Neuronal stem cell (in vitro differentiated cells): ENCODE measurements at regions not wholly inside any gene's neighbourhood (a gene's known extent, or its start where the extent isn't known, plus 50 kb on each side); places are given as distances from the start of the nearest gene placed in this dataset.

Experiments used
- DNase-seq: peaks from one replicate; pipeline ENCODE4 v3.0.0-alpha.2; 2013; ENCODE audit warnings: low spot score
- H2AFZ ChIP-seq: one replicate; pipeline ENCODE4 v1.6.1; 2013; ENCODE audit warnings: mild to moderate bottlenecking, low read length, inconsistent platforms
- H2AK5ac ChIP-seq: 2 replicates; pipeline ENCODE4 v1.6.1; 2013; ENCODE audit warnings: low read depth, mild to moderate bottlenecking, inconsistent platforms, low read length, moderate library complexity, mixed read lengths
- H2BK120ac ChIP-seq: 2 replicates; pipeline ENCODE4 v1.6.1; 2013; ENCODE audit warnings: low read depth, mild to moderate bottlenecking, inconsistent platforms, low read length, moderate library complexity, mixed read lengths
- H2BK12ac ChIP-seq: one replicate; pipeline ENCODE4 v1.6.1; 2013; ENCODE audit warnings: low read length, inconsistent platforms
- H2BK15ac ChIP-seq: 2 replicates; pipeline ENCODE4 v1.6.1; 2013; ENCODE audit warnings: mild to moderate bottlenecking, low read length, inconsistent platforms, mixed read lengths
- H2BK5ac ChIP-seq: one replicate; pipeline ENCODE4 v1.6.1; 2013; ENCODE audit warnings: inconsistent platforms, mild to moderate bottlenecking, low read length, moderate library complexity
- H3K14ac ChIP-seq: one replicate; pipeline ENCODE4 v1.6.1; 2013; ENCODE audit warnings: low read length, inconsistent platforms
- H3K18ac ChIP-seq: 2 replicates; pipeline ENCODE4 v1.6.1; 2013; ENCODE audit warnings: low read length, inconsistent platforms
- H3K23ac ChIP-seq: 2 replicates; pipeline ENCODE4 v1.6.1; 2013; ENCODE audit warnings: low read depth, mild to moderate bottlenecking, mixed read lengths, low read length, inconsistent platforms; ENCODE audit not compliant: poor library complexity
- H3K27ac ChIP-seq: replicated peaks from 3 replicates; pipeline ENCODE4 v1.5.1; 2013; ENCODE audit warnings: low read length, inconsistent platforms
- H3K27me3 ChIP-seq, 3 experiments: 2 replicates each; pipeline ENCODE4 v1.6.1; 2013; ENCODE audit warnings: low read length in 3 of 3, mild to moderate bottlenecking in 2 of 3, inconsistent platforms in 1 of 3, low read depth in 1 of 3, mixed read lengths in 1 of 3, moderate library complexity in 1 of 3; ENCODE audit not compliant: control insufficient read depth in 3 of 3, insufficient read depth in 3 of 3
- H3K36me3 ChIP-seq, 2 donors: replicated peaks in 1 of 2; 2 replicates each; pipeline ENCODE4 v1.6.1; 2013; ENCODE audit warnings: low read length in 2 of 2; ENCODE audit not compliant: control insufficient read depth in 2 of 2, insufficient read depth in 2 of 2
- H3K4ac ChIP-seq: 2 replicates; pipeline ENCODE4 v1.6.1; 2013; ENCODE audit warnings: inconsistent platforms, mild to moderate bottlenecking, low read length, moderate library complexity
- H3K4me1 ChIP-seq, 2 donors: 1 replicate in 1 of 2; 2 replicates in 1 of 2; pipeline ENCODE4 v1.6.1; 2013; ENCODE audit warnings: low read length in 2 of 2, low read depth in 1 of 2; ENCODE audit not compliant: control insufficient read depth in 2 of 2, insufficient read depth in 1 of 2
- H3K4me2 ChIP-seq: one replicate; pipeline ENCODE4 v1.6.1; 2013; ENCODE audit warnings: mild to moderate bottlenecking, low read length, inconsistent platforms; ENCODE audit not compliant: insufficient read depth, poor library complexity, severe bottlenecking
- H3K4me3 ChIP-seq, 2 donors: 2 replicates each; pipeline ENCODE4 v1.5.1; 2013; ENCODE audit warnings: low read length in 2 of 2, mild to moderate bottlenecking in 2 of 2, inconsistent platforms in 1 of 2, moderate library complexity in 1 of 2
- H3K79me1 ChIP-seq: one replicate; pipeline ENCODE4 v1.6.1; 2013; ENCODE audit warnings: low read depth, mild to moderate bottlenecking, inconsistent platforms, low read length, moderate library complexity
- H3K9ac ChIP-seq: one replicate; pipeline ENCODE4 v1.6.1; 2013; ENCODE audit warnings: mild to moderate bottlenecking, low read depth, low read length, inconsistent platforms; ENCODE audit not compliant: poor library complexity
- H3K9me3 ChIP-seq, 2 donors: replicated peaks in 1 of 2; 2 replicates each; pipeline versions ENCODE3 to v1.6.1; 2013; ENCODE audit warnings: low read length in 2 of 2, mild to moderate bottlenecking in 2 of 2, inconsistent platforms in 1 of 2, low read depth in 1 of 2, mixed read lengths in 1 of 2, moderate library complexity in 1 of 2; ENCODE audit not compliant: control insufficient read depth in 2 of 2, insufficient read depth in 1 of 2
- H4K8ac ChIP-seq: one replicate; pipeline ENCODE4 v1.6.1; 2013; ENCODE audit warnings: low read depth, mild to moderate bottlenecking, inconsistent platforms, low read length, moderate library complexity
- H4K91ac ChIP-seq: one replicate; pipeline ENCODE4 v1.6.1; 2013; ENCODE audit warnings: low read length, low read depth, mild to moderate bottlenecking, inconsistent platforms; ENCODE audit not compliant: poor library complexity
- WGBS, 2 donors: extraction: QIAGEN DNeasy Blood & Tissue Kit; methylation state at CpG; one replicate each; pipeline ENCODE4 v1.1.7; 2013; ENCODE audit warnings: missing lambda C conversion rate in 2 of 2, mixed read lengths in 1 of 2; ENCODE audit not compliant: insufficient read length in 2 of 2, insufficient replicate concordance in 1 of 2; ENCODE audit errors: extremely low coverage in 2 of 2; 5-methylcytosine and 5-hydroxymethylcytosine counted together

DNA sequence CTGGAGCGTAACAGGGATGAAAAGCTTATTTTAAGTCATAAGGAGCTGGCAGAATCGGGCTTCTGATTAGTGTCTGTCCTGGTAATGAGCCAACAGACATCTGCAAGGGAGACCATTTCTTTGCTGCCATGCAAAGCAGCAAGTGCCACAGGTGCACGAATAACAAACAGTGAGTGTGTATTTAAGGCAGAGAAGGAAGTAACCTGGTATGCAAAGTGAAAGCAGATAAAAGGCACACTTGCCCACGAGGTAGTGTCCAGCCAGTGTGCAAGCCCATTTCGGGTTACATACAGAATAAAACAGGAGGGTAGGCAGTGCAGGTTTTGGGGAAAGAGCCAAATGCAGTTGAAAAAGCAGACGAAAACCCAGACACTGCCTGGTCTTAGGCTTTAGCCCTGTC, 1153.7 kb downstream of the SI start:
- no peaks in the 10 kb centered on the region for H3K9me3 ChIP-seq
- H3K9ac ChIP-seq = no peak overlapping the region
- H3K4me3 ChIP-seq = no peak overlapping the region
- H3K36me3 ChIP-seq = no peaks in the 10 kb centered on the region
- no peaks in the 10 kb centered on the region for H3K27me3 ChIP-seq
- no peak overlapping the region for H2AK5ac ChIP-seq
- no peak overlapping the region for H3K14ac ChIP-seq
- no peak overlapping the region for H3K23ac ChIP-seq
- no peaks in the 10 kb centered on the region for H3K4me1 ChIP-seq
- H2AFZ ChIP-seq = no peak overlapping the region
- no peak for DNase-seq
- H4K91ac ChIP-seq = no peak overlapping the region
- H2BK5ac ChIP-seq = no peak overlapping the region
- no peak overlapping the region for H4K8ac ChIP-seq
- H2BK12ac ChIP-seq = no peak overlapping the region
- H2BK120ac ChIP-seq = no peak overlapping the region
- WGBS, 2 donors = no CpG with 5 or more reads among the region's 6 CpGs
- H3K18ac ChIP-seq = no peak overlapping the region
- no peaks in the 10 kb centered on the region for H3K79me1 ChIP-seq
- no peak overlapping the region for H2BK15ac ChIP-seq
- H3K4me2 ChIP-seq = no peak overlapping the region
- H3K4ac ChIP-seq = no peak overlapping the region
- H3K27ac ChIP-seq = no peak overlapping the region

- Histone ChIP-seq H3K14ac (no peak overlapping the region), H3K9me3 (no peaks in the 10 kb centered on the region), H3K36me3 (no peaks in the 10 kb centered on the region), H3K18ac (no peak overlapping the region), H4K8ac (no peak overlapping the region), H3K9ac (no peak overlapping the region), H3K4me3 (no peak overlapping the region), H2BK15ac (no peak overlapping the region), H2BK5ac (no peak overlapping the region), H2AK5ac (no peak overlapping the region), H3K4me1 (no peaks in the 10 kb centered on the region), H3K27me3 (no peaks in the 10 kb centered on the region), H2AFZ (no peak overlapping the region), H3K79me1 (no peaks in the 10 kb centered on the region), H2BK12ac (no peak overlapping the region), H2BK120ac (no peak overlapping the region), H3K4me2 (no peak overlapping the region), H4K91ac (no peak overlapping the region), H3K27ac (no peak overlapping the region), H3K23ac (no peak overlapping the region), H3K4ac (no peak overlapping the region)
- WGBS, 2 donors = no CpG with 5 or more reads among the region's 1 CpG
- DNase-seq = no peak
Observed at GRCh38 chr3:163919154-163919553, 1159.1 kb downstream of the SI start.

DNA sequence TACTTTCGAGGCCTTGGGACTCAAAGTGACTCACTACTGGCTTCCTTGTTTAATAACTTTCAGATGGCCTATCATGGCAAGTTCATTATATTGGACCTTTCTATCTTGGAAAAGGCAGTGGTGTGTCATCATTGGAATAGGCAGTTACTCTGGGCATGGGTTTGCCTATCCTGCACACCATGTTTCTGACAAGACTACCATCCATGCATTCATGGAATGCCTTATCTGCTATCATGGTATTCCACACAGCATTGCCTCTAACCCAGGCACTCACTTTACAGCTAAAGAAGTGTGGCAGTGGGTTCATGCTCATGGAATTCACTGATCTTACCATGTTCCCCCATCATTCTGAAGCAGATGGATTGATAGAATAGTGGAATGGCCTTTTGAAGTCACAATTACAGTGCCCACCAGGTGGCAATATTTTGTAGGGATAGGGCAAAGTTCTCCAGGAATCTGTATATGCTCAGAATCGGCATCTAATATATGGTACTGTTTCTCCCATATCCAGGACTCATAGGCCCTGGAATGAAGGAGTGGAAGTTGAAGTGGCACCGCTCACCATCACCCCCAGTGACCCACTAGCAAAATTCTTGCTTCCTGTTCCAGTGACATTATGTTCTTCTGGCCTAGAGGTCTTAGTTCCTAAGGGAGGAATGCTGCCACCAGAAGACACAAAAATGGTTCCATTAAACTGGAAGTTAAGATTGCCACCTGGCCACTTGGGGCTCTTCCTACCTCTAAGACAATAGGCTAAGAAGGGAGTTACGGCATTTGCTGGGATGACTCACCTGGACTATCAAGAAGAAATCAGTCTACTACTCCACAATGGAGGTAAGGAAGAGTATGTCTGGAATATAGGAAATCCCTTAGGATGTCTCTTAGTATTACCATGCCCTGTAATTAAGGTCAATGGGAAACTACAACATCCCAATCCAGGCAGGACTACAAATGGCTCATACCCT, 1161.4 kb downstream of the SI start:
- no peak overlapping the region for H3K4ac ChIP-seq
- no peak overlapping the region for H2AFZ ChIP-seq
- no peak overlapping the region for H4K8ac ChIP-seq
- H2BK15ac ChIP-seq = no peak overlapping the region
- no peak overlapping the region for H3K14ac ChIP-seq
- H3K4me2 ChIP-seq = no peak overlapping the region
- no peak overlapping the region for H2BK12ac ChIP-seq
- peak; percentile 3 for DNase-seq
- no peak overlapping the region for H3K9ac ChIP-seq
- H3K4me1 ChIP-seq = no peaks in the 10 kb centered on the region
- no peaks in the 10 kb centered on the region for H3K9me3 ChIP-seq
- no peak overlapping the region for H4K91ac ChIP-seq
- no peaks in the 10 kb centered on the region for H3K79me1 ChIP-seq
- no peak overlapping the region for H3K18ac ChIP-seq
- H3K27me3 ChIP-seq = no peaks in the 10 kb centered on the region
- no peak overlapping the region for H3K27ac ChIP-seq
- H2BK5ac ChIP-seq = no peak overlapping the region
- no peak overlapping the region for H3K23ac ChIP-seq
- WGBS, 2 donors = no CpG with 5 or more reads among the region's 4 CpGs
- no peak overlapping the region for H2AK5ac ChIP-seq
- no peak overlapping the region for H3K4me3 ChIP-seq
- H3K36me3 ChIP-seq = no peaks in the 10 kb centered on the region
- H2BK120ac ChIP-seq = no peak overlapping the region

GRCh38 chr3:163915280-163915679, 1163.0 kb downstream of the SI start:
- Histone ChIP-seq H3K9me3 (no peaks in the 10 kb centered on the region), H4K91ac (no peak overlapping the region), H2BK120ac (no peak overlapping the region), H2AK5ac (no peak overlapping the region), H3K4me1 (no peaks in the 10 kb centered on the region), H3K4me2 (no peak overlapping the region), H3K27me3 (no peaks in the 10 kb centered on the region), H3K4me3 (no peak overlapping the region), H3K36me3 (no peaks in the 10 kb centered on the region), H3K14ac (no peak overlapping the region), H3K79me1 (no peaks in the 10 kb centered on the region), H2BK15ac (no peak overlapping the region), H3K27ac (no peak overlapping the region), H2BK12ac (no peak overlapping the region), H3K18ac (no peak overlapping the region), H3K4ac (no peak overlapping the region), H3K9ac (no peak overlapping the region), H2AFZ (no peak overlapping the region), H2BK5ac (no peak overlapping the region), H3K23ac (no peak overlapping the region), H4K8ac (no peak overlapping the region)
- no peak for DNase-seq
- no CpG with 5 or more reads among the region's 2 CpGs for WGBS, 2 donors
